CD14-positive monocyte (primary cell): ENCODE measurements at regions not wholly inside any gene's neighbourhood (a gene's known extent, or its start where the extent isn't known, plus 50 kb on each side); places are given as distances from the start of the nearest gene placed in this dataset.

Experiments used
- DNase-seq, 3 donors: peaks; one replicate each; pipeline ENCODE4 v3.0.0-alpha.2; 2011 to 2022
- H2AFZ ChIP-seq: 2 replicates; pipeline ENCODE4 v1.6.0; 2012; ENCODE audit warnings: mild to moderate bottlenecking, low read depth, low read length, inconsistent platforms; ENCODE audit not compliant: insufficient read depth, poor library complexity, severe bottlenecking
- H3K27ac ChIP-seq, 2 donors: 1 replicate in 1 of 2; 2 replicates in 1 of 2; pipeline ENCODE4 v1.5.1; 2012 to 2013; ENCODE audit warnings: low read length in 2 of 2, control low read depth in 1 of 2, inconsistent platforms in 1 of 2, low read depth in 1 of 2, mild to moderate bottlenecking in 1 of 2
- H3K27me3 ChIP-seq, 2 donors: one replicate each; pipeline versions ENCODE4 v1.6.0 to v1.6.1; 2011 to 2013; ENCODE audit warnings: low read length in 2 of 2; ENCODE audit not compliant: control insufficient read depth in 2 of 2, insufficient read depth in 2 of 2
- H3K36me3 ChIP-seq, 2 donors: replicated peaks in 1 of 2; 1 replicate in 1 of 2; 2 replicates in 1 of 2; pipeline versions ENCODE4 v1.5.1 to v1.6.1; 2012 to 2013; ENCODE audit warnings: low read length in 2 of 2, control low read depth in 1 of 2, inconsistent platforms in 1 of 2, mild to moderate bottlenecking in 1 of 2; ENCODE audit not compliant: insufficient read depth in 2 of 2, control insufficient read depth in 1 of 2
- H3K4me1 ChIP-seq, 2 donors: 1 replicate in 1 of 2; 2 replicates in 1 of 2; pipeline versions ENCODE4 v1.5.1 to v1.6.1; 2012 to 2013; ENCODE audit warnings: low read length in 2 of 2, control low read depth in 1 of 2, inconsistent platforms in 1 of 2, mild to moderate bottlenecking in 1 of 2, moderate library complexity in 1 of 2; ENCODE audit not compliant: insufficient read depth in 2 of 2, control insufficient read depth in 1 of 2
- H3K4me2 ChIP-seq: replicated peaks from 2 replicates; pipeline ENCODE3; 2012; ENCODE audit warnings: low read length, moderate library complexity, mild to moderate bottlenecking; ENCODE audit not compliant: poor library complexity, severe bottlenecking; ENCODE audit errors: extremely low read depth
- H3K4me3 ChIP-seq, 3 experiments: fragments of 200-600 bp in 1 of 3; sonication (generic) in 1 of 3; replicated peaks in 1 of 3; 1 replicate in 2 of 3; 2 replicates in 1 of 3; pipeline ENCODE4 v1.5.1; 2011 to 2013; ENCODE audit warnings: low read length in 3 of 3, mild to moderate bottlenecking in 3 of 3, control low read depth in 2 of 3, low read depth in 2 of 3, inconsistent platforms in 1 of 3, moderate library complexity in 1 of 3
- H3K79me2 ChIP-seq: 2 replicates; pipeline ENCODE4 v1.6.0; 2012; ENCODE audit warnings: mild to moderate bottlenecking, control low read depth, inconsistent platforms, low read length, moderate library complexity; ENCODE audit not compliant: insufficient read depth
- H3K9ac ChIP-seq: 2 replicates; pipeline ENCODE4 v1.6.0; 2017; ENCODE audit warnings: low read length, mild to moderate bottlenecking; ENCODE audit not compliant: insufficient read depth, poor library complexity, severe bottlenecking
- H3K9me3 ChIP-seq, 2 donors: replicated peaks in 1 of 2; 1 replicate in 1 of 2; 2 replicates in 1 of 2; pipeline versions ENCODE4 v1.5.1 to v1.6.1; 2012 to 2013; ENCODE audit warnings: low read length in 2 of 2, control low read depth in 1 of 2; ENCODE audit not compliant: control insufficient read depth in 1 of 2, insufficient read depth in 1 of 2
- H4K20me1 ChIP-seq: 2 replicates; pipeline ENCODE4 v1.6.0; 2012; ENCODE audit warnings: mild to moderate bottlenecking, low read length, control low read depth, moderate library complexity; ENCODE audit not compliant: insufficient read depth
- H3K27ac Mint-ChIP-seq, 7 donors: one replicate each; pipeline ENCODE4 v1.8.0; 2020; ENCODE audit warnings: mild to moderate bottlenecking in 7 of 7, mixed read lengths in 7 of 7, moderate library complexity in 6 of 7, inconsistent platforms in 2 of 7
- H3K27me3 Mint-ChIP-seq, 3 donors: one replicate each; pipeline ENCODE4 v1.8.0; 2021 to 2022; ENCODE audit warnings: low read depth in 3 of 3, mild to moderate bottlenecking in 3 of 3, mixed read lengths in 3 of 3, moderate library complexity in 3 of 3, inconsistent platforms in 1 of 3
- H3K36me3 Mint-ChIP-seq, 2 donors: one replicate each; pipeline ENCODE4 v1.8.0; 2020; ENCODE audit warnings: mixed read lengths in 2 of 2, inconsistent platforms in 1 of 2, mild to moderate bottlenecking in 1 of 2
- H3K4me1 Mint-ChIP-seq: one replicate; pipeline ENCODE4 v1.8.0; 2020; ENCODE audit warnings: mild to moderate bottlenecking, mixed read lengths
- H3K4me3 Mint-ChIP-seq, 2 donors: one replicate each; pipeline ENCODE4 v1.8.0; 2020; ENCODE audit warnings: mild to moderate bottlenecking in 2 of 2, mixed read lengths in 2 of 2, moderate library complexity in 1 of 2
- H3K9me3 Mint-ChIP-seq, 7 donors: one replicate each; pipeline ENCODE4 v1.8.0; 2020 to 2022; ENCODE audit warnings: mixed read lengths in 7 of 7, mild to moderate bottlenecking in 6 of 7, moderate library complexity in 6 of 7, inconsistent platforms in 2 of 7
- WGBS: methylation state at CpG from one replicate; pipeline ENCODE4 v1.1.5; 2013; ENCODE audit warnings: missing lambda C conversion rate; ENCODE audit not compliant: insufficient coverage; 5-methylcytosine and 5-hydroxymethylcytosine counted together
- intact Hi-C, 2 donors: fragments of 100-400 bp; cut with micrococcal nuclease; formaldehyde crosslinking; loops; one replicate each; pipeline versions ENCODE4 v1.15.0 to v1.15.1; 2023
- TF ChIP-seq, protein P1 (sequence below): fragments of 200-600 bp; IDR thresholded peaks from one replicate; pipeline ENCODE4 v1.8.0; 2022; ENCODE audit warnings: antibody characterized with exemption, mild to moderate bottlenecking

DNA sequence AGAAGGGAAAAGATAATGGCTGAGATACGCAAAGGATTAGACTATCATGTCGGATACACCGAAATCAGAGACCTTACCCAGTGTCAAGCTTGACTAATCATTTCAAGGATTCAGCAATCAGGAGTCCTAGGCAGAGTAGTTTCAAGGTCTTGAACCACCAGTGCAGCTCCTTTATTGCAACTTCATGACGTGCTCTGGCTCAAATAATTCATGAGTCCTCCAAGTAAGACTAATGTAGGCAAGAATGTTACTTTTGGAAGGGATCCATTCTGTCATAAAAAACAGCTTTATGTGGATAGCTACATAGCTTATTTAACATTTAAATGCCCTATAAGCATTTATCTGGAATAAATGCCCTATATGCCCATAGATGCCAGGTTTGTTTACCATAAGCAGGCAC lies 123.2 kb downstream of the LMO3 start:
- 100% methylated on average over 3 of the region's 4 CpGs for WGBS
- no peaks in the 10 kb centered on the region for H3K79me2 ChIP-seq

DNA sequence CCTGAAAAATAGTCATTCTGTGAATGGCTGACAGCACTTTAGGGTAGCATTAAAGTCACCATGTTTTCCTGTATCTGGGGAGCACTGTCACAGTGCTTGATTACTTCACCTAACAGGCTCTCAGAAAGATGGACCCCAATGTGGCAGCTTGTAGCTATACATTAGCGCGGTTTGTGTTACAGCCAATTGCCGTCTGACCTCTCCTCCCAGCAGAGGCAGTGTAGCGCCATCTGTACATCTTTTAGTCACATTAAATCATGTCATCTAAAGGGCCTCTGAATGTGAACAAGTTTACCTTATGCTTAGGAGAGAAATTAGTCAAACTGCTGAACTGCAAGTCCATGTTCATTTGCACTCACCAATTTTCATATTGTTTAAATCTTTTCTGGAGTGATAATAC lies 113.7 kb downstream of the LMO3 start:
- TF ChIP-seq, protein P1, sequence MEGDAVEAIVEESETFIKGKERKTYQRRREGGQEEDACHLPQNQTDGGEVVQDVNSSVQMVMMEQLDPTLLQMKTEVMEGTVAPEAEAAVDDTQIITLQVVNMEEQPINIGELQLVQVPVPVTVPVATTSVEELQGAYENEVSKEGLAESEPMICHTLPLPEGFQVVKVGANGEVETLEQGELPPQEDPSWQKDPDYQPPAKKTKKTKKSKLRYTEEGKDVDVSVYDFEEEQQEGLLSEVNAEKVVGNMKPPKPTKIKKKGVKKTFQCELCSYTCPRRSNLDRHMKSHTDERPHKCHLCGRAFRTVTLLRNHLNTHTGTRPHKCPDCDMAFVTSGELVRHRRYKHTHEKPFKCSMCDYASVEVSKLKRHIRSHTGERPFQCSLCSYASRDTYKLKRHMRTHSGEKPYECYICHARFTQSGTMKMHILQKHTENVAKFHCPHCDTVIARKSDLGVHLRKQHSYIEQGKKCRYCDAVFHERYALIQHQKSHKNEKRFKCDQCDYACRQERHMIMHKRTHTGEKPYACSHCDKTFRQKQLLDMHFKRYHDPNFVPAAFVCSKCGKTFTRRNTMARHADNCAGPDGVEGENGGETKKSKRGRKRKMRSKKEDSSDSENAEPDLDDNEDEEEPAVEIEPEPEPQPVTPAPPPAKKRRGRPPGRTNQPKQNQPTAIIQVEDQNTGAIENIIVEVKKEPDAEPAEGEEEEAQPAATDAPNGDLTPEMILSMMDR = no peak
- H4K20me1 ChIP-seq = no peaks in the 10 kb centered on the region
- intact Hi-C loops = no loop called here
- WGBS = no CpG with 5 or more reads among the region's 4 CpGs
- H3K4me1 ChIP-seq = no peaks in the 10 kb centered on the region
- no peak for DNase-seq
- no peak overlapping the region for H3K4me2 ChIP-seq
- H3K27ac ChIP-seq = no peak overlapping the region
- H2AFZ ChIP-seq = no peak overlapping the region
- H3K9me3 ChIP-seq = no peaks in the 10 kb centered on the region
- H3K79me2 ChIP-seq = no peaks in the 10 kb centered on the region
- H3K27me3 Mint-ChIP-seq = no peaks in the 10 kb centered on the region
- no peaks in the 10 kb centered on the region for H3K4me1 Mint-ChIP-seq
- no peak overlapping the region for H3K4me3 ChIP-seq
- H3K27ac Mint-ChIP-seq = no peak overlapping the region
- peaks cover 0 to 3% (median 1%) of the 10 kb centered on the region in 7 donors for H3K9me3 Mint-ChIP-seq
- no peak overlapping the region for H3K9ac ChIP-seq
- no peaks in the 10 kb centered on the region for H3K27me3 ChIP-seq
- H3K36me3 Mint-ChIP-seq = no peaks in the 10 kb centered on the region
- no peak overlapping the region for H3K4me3 Mint-ChIP-seq
- H3K36me3 ChIP-seq = no peaks in the 10 kb centered on the region

More for the DNA sequence above, 123.2 kb downstream of the LMO3 start:
- no peaks in the 10 kb centered on the region for H3K4me1 ChIP-seq
- Mint-ChIP-seq H3K27ac (no peak overlapping the region), H3K27me3 (peaks cover 0 to 2% (median 0%) of the 10 kb centered on the region in 3 donors), H3K4me1 (no peaks in the 10 kb centered on the region), H3K4me3 (no peak overlapping the region), H3K9me3 (peaks cover 2 to 13% (median 6%) of the 10 kb centered on the region in 7 donors), H3K36me3 (no peaks in the 10 kb centered on the region)
- no peaks in the 10 kb centered on the region for H4K20me1 ChIP-seq
- no peak overlapping the region for H3K27ac ChIP-seq
- no peak overlapping the region for H3K9ac ChIP-seq
- no peaks in the 10 kb centered on the region for H3K27me3 ChIP-seq
- H3K4me3 ChIP-seq = no peak overlapping the region
- intact Hi-C loops = no loop called here
- TF ChIP-seq, protein P1 = no peak
- DNase-seq = no peak
- no peaks in the 10 kb centered on the region for H3K36me3 ChIP-seq
- H3K9me3 ChIP-seq = peaks cover 4 to 6% of the 10 kb centered on the region in 2 donors
- no peak overlapping the region for H3K4me2 ChIP-seq
- no peak overlapping the region for H2AFZ ChIP-seq
